ENCODE measurements at regions not wholly inside any gene's neighbourhood (a gene's known extent, or its start where the extent isn't known, plus 50 kb on each side); places are given as distances from the start of the nearest gene placed in this dataset.

DNA sequence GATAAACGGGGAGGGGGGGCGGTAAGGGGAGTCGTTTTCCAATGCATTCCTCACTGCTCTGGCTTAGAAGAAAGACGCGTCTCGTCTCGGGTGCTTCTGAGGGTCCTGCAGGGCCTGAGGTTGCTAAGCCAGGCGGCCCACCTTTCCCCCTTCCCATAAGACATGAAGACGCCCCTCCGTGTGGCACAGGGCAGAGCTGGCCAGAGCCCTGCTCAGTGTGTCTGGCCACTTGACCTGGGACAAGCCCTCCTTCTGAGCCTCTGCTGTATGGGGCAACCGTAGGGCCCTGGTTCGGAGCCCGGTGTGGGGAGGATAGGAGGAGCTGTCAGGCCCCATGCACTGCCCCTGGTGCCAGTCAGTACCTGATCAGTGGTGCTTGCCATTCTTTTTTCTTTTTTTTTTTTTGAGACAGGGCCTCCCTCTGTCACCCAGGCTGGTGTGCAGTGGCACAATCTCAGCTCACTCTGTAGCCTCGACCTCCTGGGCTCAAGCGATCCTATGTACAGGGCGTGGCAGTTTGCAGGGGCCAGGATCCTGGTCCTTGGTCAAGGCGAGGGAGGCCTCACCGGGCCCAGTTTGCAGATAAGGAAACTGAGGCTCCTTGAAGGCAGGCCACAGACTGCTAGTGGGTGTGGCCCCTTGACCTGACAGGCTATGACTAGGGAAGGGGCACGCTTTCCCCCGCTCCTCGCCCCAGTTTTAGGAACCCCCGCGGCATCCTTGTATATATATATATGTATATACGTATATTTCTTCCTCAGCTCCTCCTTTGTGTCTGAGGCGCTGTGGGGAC is 172.3 kb upstream of the IER5L start:
- H3K4me3 ChIP-seq (ENCODE audit: low read depth, low read length), result no peak overlapping the region
- peak overlapping the region; percentile 38 for H3K27ac ChIP-seq (ENCODE audit: low read depth)
- DNase-seq (ENCODE audit: extremely low spot score), result no peak
- no peaks in the 10 kb centered on the region for H3K36me3 ChIP-seq (ENCODE audit: insufficient read depth)
- no peaks in the 10 kb centered on the region for H3K4me1 ChIP-seq (ENCODE audit: insufficient read depth)
- 76% methylated on average over 25 of the region's 25 CpGs for WGBS

DNA sequence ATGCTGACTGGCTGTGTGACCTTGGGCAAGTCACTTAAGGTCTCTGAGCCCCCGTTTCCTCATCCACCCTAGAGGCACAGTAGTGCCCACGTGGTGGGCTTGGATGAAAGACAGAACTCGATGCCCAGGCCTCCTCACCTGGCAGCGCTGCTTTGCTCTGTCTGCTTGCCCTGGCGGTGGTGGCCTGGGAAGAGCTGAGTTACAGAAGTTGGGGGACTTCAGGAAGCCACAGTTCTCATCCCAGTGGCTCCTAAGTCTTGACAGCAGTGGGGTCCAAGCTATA is 171.5 kb upstream of the IER5L start:
- DNase-seq (ENCODE audit: extremely low spot score), result no peak
- 94% methylated on average over 5 of the region's 5 CpGs for WGBS
- no peaks in the 10 kb centered on the region for H3K4me1 ChIP-seq (ENCODE audit: insufficient read depth)
- H3K27ac ChIP-seq (ENCODE audit: low read depth), result no peak overlapping the region
- no peak overlapping the region for H3K4me3 ChIP-seq (ENCODE audit: low read depth, low read length)
- no peaks in the 10 kb centered on the region for H3K36me3 ChIP-seq (ENCODE audit: insufficient read depth)

DNA sequence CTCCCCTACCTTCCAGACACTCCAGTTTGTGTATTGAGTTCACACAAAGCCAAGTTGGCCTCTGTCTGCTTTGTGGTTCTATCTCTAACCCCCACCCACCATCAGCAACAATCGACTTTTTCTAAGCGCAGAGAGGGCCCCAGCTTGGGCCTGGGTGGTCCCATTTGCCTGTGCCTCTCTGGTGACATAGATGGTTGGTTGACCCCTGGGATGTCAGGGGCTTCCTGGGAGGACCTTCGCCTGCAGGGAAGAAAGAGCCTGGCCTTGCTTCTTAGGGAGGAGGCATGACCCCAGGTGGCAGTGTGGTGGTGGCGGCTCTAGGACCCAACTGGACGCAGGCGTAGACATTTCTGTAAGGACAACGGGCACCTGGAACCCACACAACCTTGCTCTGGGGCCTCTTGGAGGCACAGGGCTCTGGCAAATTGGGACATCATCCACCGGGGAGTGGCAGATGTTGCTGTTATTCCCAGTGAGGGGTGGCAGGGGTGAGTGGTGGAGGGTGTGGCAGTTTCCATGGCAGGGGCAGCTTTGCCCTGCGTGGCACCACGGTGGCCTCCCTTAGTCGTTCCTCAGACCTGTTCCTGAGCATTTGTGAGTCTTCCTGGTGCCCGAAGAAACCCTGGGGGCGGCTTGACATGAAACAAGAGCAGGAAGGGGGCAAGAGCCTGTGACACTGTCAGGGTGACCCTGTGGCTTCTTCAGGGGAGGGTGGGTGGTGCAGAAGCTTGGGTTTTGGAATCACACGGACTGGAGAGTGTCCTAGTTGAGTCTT is 171.0 kb upstream of the IER5L start:
- no peak overlapping the region for H3K27ac ChIP-seq (ENCODE audit: low read depth)
- 81% methylated on average over 14 of the region's 14 CpGs for WGBS
- H3K36me3 ChIP-seq (ENCODE audit: insufficient read depth), result no peaks in the 10 kb centered on the region
- DNase-seq (ENCODE audit: extremely low spot score), result no peak
- H3K4me1 ChIP-seq (ENCODE audit: insufficient read depth), result no peaks in the 10 kb centered on the region
- no peak overlapping the region for H3K4me3 ChIP-seq (ENCODE audit: low read depth, low read length)

DNA sequence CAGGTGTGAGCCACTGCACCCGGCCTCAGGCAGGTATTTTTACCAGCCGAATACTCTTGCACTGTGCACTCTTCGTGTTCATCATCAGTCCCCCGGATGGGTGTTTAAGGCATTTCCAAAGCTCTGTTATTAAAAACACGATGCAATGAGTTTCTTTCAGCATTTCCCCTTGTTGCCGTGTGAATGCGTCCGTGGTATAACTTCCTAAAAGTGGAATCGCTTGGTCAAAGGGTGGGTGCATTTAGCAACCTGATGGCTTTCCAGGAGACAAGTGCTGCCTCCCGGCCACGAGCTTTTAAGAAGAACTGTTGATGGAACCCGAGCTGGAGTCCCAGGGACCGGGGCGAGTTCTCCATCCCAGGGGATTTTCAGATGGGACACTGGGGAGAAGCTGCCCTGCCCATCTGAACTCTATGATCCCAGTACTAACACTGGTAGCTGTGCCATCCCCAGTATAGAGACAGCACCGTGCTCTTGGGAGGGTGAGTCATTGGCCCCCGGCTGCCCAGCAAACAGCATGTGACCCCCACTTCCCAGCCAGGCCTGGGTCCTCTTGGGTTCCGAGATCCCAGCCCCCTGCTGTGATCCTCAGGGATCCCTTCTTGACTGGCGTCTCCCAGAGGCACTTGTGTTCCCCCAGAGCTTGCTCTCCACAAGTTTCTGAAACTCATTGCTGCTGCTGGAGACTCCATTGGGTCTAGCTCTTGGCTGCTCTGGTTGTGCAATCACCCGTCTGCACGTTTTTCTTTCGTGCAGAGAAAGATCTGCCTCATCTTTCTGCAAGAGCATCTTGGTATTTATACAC is 169.5 kb upstream of the IER5L start:
- Histone ChIP-seq H3K4me3 (ENCODE audit: low read depth, low read length) (no peak overlapping the region), H3K4me1 (ENCODE audit: insufficient read depth) (no peaks in the 10 kb centered on the region)
- no peak for DNase-seq (ENCODE audit: extremely low spot score)

DNA sequence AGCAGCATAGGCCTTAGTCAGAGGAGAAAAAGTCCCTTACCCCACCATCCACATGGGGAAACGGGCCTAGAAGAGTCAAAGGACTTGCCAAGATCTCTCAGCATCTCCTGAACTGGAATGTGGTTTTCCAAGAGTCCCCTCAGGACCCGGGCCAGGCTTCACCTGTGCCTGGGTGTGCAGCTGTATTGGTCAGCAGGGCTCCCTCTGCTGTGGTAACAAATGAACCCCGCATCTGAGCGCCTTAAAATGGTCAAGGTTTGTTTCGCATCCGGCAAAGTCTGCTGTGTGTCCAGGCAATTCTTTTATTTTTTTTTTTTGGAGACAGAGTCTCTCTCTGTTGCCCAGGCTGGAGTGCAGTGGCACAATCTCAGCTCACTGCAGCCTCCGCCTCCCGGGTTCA is 168.0 kb upstream of the IER5L start:
- Histone ChIP-seq H3K4me3 (ENCODE audit: low read depth, low read length) (no peak overlapping the region), H3K27ac (ENCODE audit: low read depth) (no peak overlapping the region), H3K36me3 (ENCODE audit: insufficient read depth) (no peaks in the 10 kb centered on the region), H3K4me1 (ENCODE audit: insufficient read depth) (no peaks in the 10 kb centered on the region)
- WGBS, result 97% methylated on average over 8 of the region's 8 CpGs
- no peak for DNase-seq (ENCODE audit: extremely low spot score)

More for the DNA sequence above, 169.5 kb upstream of the IER5L start:
- no peak overlapping the region for H3K27ac ChIP-seq (ENCODE audit: low read depth)
- no peaks in the 10 kb centered on the region for H3K36me3 ChIP-seq (ENCODE audit: insufficient read depth)
- 71% methylated on average over 21 of the region's 21 CpGs for WGBS

DNA sequence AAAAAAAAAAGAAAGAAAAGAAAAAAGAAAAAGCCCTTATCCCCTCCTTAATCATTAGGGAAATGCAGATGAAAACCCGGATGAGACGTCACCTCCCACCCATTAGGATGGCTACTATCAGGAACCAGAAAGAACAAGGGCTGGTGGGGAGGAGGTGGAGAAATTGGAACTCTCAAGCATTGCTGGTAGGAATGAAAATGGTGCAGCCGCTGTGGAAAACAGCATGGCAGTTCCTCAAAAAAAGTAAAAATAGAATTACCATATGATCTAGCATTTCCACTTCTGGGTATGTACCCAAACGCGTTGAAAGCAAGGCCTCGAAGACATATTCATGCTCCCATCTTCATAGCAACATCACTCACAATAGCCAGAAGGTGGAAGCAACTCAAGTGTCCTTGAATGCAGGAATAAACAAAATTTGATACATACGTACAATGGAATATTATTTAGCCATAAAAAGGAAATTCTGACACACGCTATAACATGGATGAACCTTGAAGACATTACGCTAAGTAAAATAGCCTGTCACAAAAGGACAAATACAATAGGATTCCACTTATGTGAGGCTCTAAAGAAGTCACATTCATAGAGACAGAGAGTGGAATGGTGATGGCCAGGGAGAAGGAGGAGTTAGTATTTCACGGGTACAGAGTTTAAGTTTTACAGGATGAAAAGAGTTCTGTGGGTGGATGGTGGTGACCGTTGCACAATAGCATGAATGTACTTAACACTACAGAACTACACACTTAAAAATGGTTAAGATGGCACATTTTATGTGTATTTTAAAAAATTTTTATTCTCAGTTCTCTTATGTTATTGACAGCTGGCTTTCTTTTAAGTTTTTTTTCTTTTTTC is 166.8 kb upstream of the IER5L start:
- H3K4me3 ChIP-seq (ENCODE audit: low read depth, low read length), result no peak overlapping the region
- no peak overlapping the region for H3K27ac ChIP-seq (ENCODE audit: low read depth)
- H3K4me1 ChIP-seq (ENCODE audit: insufficient read depth), result no peaks in the 10 kb centered on the region
- no peaks in the 10 kb centered on the region for H3K36me3 ChIP-seq (ENCODE audit: insufficient read depth)
- 81% methylated on average over 11 of the region's 11 CpGs for WGBS
- DNase-seq (ENCODE audit: extremely low spot score), result no peak

DNA sequence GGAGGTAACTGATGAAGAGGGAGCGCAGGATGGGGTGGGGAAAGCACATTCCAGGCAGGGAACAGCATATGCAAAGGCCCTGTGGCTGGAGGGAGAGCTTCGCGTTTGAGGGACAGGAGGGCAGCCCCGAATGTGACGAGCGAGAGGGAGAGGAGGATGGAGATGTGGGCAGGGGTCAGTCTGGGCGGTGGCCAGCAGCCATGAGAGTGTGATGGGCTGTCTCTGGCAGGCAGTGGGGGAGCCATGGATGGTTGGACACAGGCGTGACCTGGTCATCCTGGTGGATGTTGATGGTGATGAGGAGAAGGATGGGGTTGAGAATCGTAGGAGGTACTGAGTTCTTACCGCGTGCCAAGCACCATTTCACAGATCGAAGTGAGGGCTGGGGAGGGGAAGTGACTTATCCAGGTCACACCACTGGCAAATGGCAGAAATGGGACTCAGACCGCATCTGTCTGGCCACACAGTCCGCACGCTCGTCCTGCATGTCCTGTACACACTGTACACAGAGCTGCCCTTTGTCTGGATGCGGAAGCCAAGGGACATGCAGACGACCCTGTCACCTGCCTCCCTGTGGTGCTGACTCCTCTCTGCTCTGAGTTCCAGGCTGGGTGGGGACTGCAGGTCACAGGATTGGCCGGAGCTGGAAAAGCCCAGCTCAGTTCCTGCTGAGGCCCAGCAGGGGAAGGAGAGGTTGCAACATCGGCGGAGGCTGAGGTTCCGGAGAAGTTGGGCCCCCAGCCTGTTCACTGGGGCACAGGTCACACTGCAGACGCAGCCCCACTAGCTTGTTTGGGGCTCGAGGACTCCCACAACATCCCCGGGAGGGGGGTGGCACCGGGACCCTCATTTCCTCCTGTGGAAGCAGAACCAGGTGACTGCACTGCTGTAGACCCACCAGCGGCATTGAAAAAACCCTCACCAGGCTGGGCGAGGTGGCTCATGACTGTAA is 165.6 kb upstream of the IER5L start:
- Histone ChIP-seq H3K4me1 (ENCODE audit: insufficient read depth) (no peaks in the 10 kb centered on the region), H3K36me3 (ENCODE audit: insufficient read depth) (no peaks in the 10 kb centered on the region), H3K4me3 (ENCODE audit: low read depth, low read length) (no peak overlapping the region), H3K27ac (ENCODE audit: low read depth) (peak overlapping the region; percentile 7)
- no peak for DNase-seq (ENCODE audit: extremely low spot score)
- WGBS, result 73% methylated on average over 28 of the region's 28 CpGs

DNA sequence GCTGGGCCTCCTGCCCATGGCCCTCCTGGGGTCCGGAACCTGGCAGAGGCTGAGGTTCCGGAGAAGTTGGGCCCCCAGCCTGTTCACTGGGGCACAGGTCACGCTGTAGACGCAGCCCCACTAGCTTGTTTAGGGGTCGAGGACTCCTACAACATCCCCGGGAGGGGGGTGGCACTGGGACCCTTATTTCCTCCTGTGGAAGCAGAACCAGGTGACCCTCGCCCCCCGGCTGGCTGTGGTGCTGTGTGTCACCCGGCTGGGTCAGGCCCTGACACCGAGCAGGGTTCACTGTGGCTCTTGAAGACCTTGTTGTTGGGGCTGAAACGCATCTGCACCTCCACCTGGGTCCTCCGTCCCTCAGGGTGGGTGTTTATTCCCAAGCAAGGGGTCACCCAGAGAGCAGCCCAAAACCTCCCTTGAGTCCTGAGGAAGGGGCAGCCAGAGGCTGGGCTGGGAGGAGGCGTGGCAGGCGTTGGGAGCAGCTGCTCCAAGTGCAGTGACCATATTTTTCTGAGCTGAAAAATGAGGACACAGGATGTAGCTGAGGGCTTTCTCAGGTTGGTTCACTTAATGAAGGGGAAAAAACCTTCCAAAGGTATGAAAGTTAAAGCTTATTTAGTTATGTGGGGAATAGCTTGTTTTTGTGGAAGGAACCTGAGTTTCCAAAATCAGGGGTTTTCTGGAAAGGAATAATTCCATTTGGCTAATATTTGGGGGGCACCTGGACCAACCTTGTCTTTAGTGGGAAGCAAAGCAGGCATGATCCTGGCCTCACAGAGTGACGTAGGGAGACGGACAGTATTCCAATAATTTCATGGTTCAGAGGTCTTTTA is 164.7 kb upstream of the IER5L start:
- 87% methylated on average over 16 of the region's 16 CpGs for WGBS
- no peaks in the 10 kb centered on the region for H3K4me1 ChIP-seq (ENCODE audit: insufficient read depth)
- DNase-seq (ENCODE audit: extremely low spot score), result no peak
- H3K4me3 ChIP-seq (ENCODE audit: low read depth, low read length), result no peak overlapping the region
- H3K36me3 ChIP-seq (ENCODE audit: insufficient read depth), result no peaks in the 10 kb centered on the region
- no peak overlapping the region for H3K27ac ChIP-seq (ENCODE audit: low read depth)

DNA sequence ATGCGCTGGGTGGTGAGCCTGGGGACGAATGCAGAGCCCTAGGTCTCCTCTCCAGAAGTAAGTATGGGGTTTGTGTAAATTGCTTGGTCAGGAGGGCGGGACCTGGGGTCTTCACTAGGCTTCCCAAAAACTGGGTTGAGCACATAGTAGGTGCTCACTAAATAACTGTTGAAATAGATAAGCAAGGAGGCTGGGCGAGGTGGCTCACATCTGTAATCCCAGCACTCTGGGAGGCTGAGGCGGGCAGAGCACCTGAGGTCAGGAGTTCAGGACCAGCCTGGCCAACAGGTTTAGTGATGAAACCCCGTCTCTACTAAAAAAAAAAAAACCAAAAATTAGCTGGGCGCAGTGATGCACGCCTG is 163.9 kb upstream of the IER5L start:
- Histone ChIP-seq H3K36me3 (ENCODE audit: insufficient read depth) (no peaks in the 10 kb centered on the region), H3K4me1 (ENCODE audit: insufficient read depth) (no peaks in the 10 kb centered on the region), H3K27ac (ENCODE audit: low read depth) (no peak overlapping the region), H3K4me3 (ENCODE audit: low read depth, low read length) (no peak overlapping the region)
- 97% methylated on average over 8 of the region's 8 CpGs for WGBS
- DNase-seq (ENCODE audit: extremely low spot score), result no peak

DNA sequence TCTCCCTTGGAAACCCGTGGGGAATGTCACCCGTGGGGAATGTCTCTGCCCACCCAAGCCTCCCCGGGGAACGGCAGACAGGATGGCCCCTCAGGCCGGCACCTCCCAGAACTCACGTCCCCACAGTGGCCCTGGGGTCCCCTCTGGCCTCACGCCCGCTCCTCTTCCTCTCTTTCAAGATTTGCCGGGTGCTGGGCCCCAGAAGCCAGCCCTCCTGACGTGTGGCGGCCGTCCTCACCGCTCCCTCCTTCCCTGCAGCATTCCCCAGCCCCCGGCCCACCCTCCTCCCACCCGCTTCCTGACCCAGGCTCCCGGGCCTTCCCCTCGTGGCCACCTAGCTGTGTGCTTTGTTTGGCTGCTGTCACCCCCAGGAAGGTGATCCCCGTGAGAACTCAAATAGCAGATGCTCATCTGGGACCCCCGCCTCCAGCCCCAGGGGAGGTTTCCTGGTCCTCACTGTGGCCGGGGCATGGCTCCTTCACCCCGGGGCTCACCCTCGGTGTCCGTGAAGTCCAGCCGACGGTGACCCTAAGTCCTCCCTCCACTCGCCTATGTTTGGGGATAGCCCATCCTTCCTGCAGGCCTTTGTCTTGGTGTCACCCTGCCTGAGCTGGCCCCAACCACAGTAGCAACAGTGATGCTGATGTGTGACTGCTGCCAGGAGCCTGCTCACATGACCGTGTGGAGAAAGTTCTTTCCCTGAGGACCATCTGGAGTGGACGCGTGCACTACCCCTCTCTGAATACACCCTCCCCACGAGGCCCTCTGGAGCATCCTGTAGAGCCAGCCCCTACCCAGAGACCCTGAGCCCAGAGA is 163.3 kb upstream of the IER5L start:
- WGBS, result 76% methylated on average over 30 of the region's 30 CpGs
- Histone ChIP-seq H3K4me3 (ENCODE audit: low read depth, low read length) (no peak overlapping the region), H3K27ac (ENCODE audit: low read depth) (peak overlapping the region; percentile 16)

DNA sequence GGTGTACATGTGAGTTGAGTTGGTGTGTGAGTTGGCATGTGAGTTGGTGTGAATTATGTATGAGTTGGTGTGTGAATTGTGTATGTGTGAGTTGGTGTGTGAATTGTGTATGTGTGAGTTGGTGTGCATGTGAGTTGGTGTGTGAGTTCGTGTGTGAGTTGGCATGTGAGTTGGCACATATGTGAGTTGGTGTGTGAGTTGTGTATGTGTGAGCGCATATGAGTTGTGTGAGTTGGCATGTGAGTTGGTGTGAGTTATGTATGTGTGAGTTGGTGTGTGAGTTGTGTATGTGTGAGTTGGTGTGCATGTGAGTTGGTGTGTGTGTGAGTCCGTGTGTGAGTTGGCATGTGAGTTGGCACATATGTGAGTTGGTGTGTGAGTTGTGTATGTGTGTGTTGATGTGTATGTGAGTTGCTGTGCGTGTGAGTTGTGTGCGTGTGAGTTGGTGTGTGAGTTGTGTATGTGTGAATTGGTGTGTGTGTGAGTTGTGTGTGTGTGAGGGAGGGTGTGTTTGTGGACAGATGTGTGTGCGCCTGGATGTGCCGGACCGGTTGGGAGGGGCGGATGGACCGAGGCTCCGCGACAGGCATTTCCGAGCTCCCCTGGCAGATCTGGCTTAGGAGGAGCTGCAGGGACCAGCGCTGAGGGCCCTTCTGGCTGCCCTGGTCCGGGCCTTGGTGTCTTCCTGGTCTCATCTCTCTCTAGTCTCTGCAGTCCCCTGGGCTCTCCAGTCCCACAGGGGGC is 162.5 kb upstream of the IER5L start:
- no peak overlapping the region for H3K4me3 ChIP-seq (ENCODE audit: low read depth, low read length)
- no peaks in the 10 kb centered on the region for H3K36me3 ChIP-seq (ENCODE audit: insufficient read depth)
- H3K4me1 ChIP-seq (ENCODE audit: insufficient read depth), result no peaks in the 10 kb centered on the region
- 68% methylated on average over 15 of the region's 15 CpGs for WGBS
- DNase-seq (ENCODE audit: extremely low spot score), result no peak
- peak overlapping the region; percentile 16 for H3K27ac ChIP-seq (ENCODE audit: low read depth)

More for the DNA sequence above, 163.3 kb upstream of the IER5L start:
- Histone ChIP-seq H3K36me3 (ENCODE audit: insufficient read depth) (no peaks in the 10 kb centered on the region), H3K4me1 (ENCODE audit: insufficient read depth) (no peaks in the 10 kb centered on the region)
- DNase-seq (ENCODE audit: extremely low spot score), result no peak

Measured in urinary bladder (tissue), 3 donors.